ENCODE measurements at regions not wholly inside any gene's neighbourhood (a gene's known extent, or its start where the extent isn't known, plus 50 kb on each side); places are given as distances from the start of the nearest gene placed in this dataset.

DNA sequence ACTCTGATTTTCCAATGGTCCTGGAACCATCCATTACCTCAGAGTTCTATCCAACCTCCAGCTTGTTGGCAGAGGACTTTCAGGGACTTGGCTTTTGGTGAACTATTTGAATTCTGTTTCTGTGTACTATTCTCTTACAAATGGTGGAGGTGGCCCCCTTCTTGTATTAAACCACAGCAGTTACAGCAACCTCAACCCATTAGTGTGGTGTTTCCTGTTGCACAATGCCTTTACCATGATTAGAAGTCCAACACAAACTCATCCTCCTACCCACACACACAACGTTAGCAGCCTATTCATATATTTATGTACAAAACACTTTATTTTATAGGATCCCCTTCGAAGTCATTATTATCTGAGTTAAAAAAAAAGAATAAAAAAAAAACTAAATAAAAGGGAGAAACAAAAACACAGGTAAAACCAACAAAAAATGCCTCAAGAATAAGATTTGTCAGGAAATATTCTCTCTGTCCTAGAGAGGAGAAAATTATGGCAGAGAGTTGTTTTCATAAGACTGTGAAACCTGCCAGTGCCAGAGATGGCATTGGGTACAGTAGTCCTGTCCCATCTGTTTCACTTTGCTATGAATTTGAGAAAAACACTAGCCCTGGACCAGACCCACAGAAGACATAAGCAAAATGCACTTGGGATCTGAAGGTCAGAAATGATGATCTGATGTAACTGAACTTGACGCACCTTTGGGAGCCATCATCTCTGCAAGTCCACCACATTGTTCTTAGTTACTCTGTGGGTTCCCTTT, 1896.0 kb upstream of the PIK3C3 start (continued):
- TF ChIP-seq, protein P1, sequence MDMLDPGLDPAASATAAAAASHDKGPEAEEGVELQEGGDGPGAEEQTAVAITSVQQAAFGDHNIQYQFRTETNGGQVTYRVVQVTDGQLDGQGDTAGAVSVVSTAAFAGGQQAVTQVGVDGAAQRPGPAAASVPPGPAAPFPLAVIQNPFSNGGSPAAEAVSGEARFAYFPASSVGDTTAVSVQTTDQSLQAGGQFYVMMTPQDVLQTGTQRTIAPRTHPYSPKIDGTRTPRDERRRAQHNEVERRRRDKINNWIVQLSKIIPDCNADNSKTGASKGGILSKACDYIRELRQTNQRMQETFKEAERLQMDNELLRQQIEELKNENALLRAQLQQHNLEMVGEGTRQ (IDR thresholded peaks at IDR 0.05; ENCODE audit: low read length): no peak
- TF ChIP-seq SP1 (IDR thresholded peaks at IDR 0.05; ENCODE audit: low read depth, low read length) (no peak), TCF12 (IDR thresholded peaks at IDR 0.05; ENCODE audit: low read depth, low read length) (no peak), CEBPB (IDR thresholded peaks at IDR 0.05; ENCODE audit: low read depth, low read length) (no peak), BRCA1 (IDR thresholded peaks at IDR 0.05; ENCODE audit: low read depth, low read length) (no peak)

Data from H1 (cell line).